Transverse colon (tissue), 4 donors: ENCODE measurements at regions not wholly inside any gene's neighbourhood (a gene's known extent, or its start where the extent isn't known, plus 50 kb on each side); places are given as distances from the start of the nearest gene placed in this dataset.

Experiments
- DNase-seq: peaks from one replicate; pipeline ENCODE4 v3.0.0-alpha.2; 2019
- H3K27ac ChIP-seq, 4 donors: fragments of 200-600 bp; sonication (generic); 2 replicates each; pipeline ENCODE4 v1.5.1; 2016 to 2018; ENCODE audit warnings: inconsistent platforms in 4 of 4
- H3K27me3 ChIP-seq: fragments of 200-600 bp; sonication (generic); 2 replicates; pipeline ENCODE4 v1.5.1; 2017; ENCODE audit warnings: inconsistent platforms
- H3K36me3 ChIP-seq, 4 donors: fragments of 200-600 bp; sonication (generic); 2 replicates each; pipeline ENCODE4 v1.5.1; 2017 to 2019; ENCODE audit warnings: inconsistent platforms in 4 of 4
- H3K4me1 ChIP-seq, 4 donors: fragments of 200-600 bp; sonication (generic); 2 replicates each; pipeline ENCODE4 v1.5.1; 2017 to 2020; ENCODE audit warnings: inconsistent platforms in 4 of 4
- H3K4me3 ChIP-seq, 4 donors: fragments of 200-600 bp; sonication (generic); 1 replicate in 1 of 4; 2 replicates in 3 of 4; pipeline versions ENCODE4 v1.5.1 to v1.6.1; 2017 to 2019; ENCODE audit warnings: inconsistent platforms in 4 of 4
- H3K9me3 ChIP-seq, 2 donors: fragments of 200-600 bp; sonication (generic); 2 replicates each; pipeline ENCODE4 v1.5.1; 2017 to 2019; ENCODE audit warnings: inconsistent platforms in 2 of 2
- CTCF ChIP-seq, 5 experiments: fragments of 200-600 bp in 3 of 5; fragments of 450-650 bp in 2 of 5; sonication (generic) in 3 of 5; IDR thresholded peaks; 1 replicate in 2 of 5; 2 replicates in 3 of 5; pipeline ENCODE4 v1.5.1; 2016 to 2017; ENCODE audit warnings: antibody characterized with exemption in 5 of 5, inconsistent platforms in 3 of 5, mild to moderate bottlenecking in 2 of 5, moderate library complexity in 1 of 5
- EP300 ChIP-seq: sonication (generic); formaldehyde crosslinking; IDR thresholded peaks from one replicate; pipeline ENCODE4 v1.6.1; 2017; ENCODE audit warnings: antibody characterized with exemption, low read depth
- POLR2A ChIP-seq: fragments of 450-650 bp; IDR thresholded peaks from one replicate; pipeline ENCODE4 v1.6.1; 2016; ENCODE audit warnings: antibody characterized with exemption, mild to moderate bottlenecking, moderate library complexity
- POLR2AphosphoS5 ChIP-seq, 3 donors: sonication (generic); formaldehyde crosslinking; IDR thresholded peaks; one replicate each; pipeline ENCODE4 v1.6.1; 2016; ENCODE audit warnings: antibody characterized with exemption in 3 of 3
- WGBS, 2 donors: methylation state at CpG; one replicate each; pipeline ENCODE4 v1.1.5; 2018; ENCODE audit warnings: low coverage in 1 of 2; 5-methylcytosine and 5-hydroxymethylcytosine counted together
- in situ Hi-C, 4 donors: fragments of 200-750 bp; cut with MboI; loops; one replicate each; pipeline versions ENCODE4 v1.15.0 to v1.15.1; 2017; ENCODE audit warnings: low sequenced_read_pairs in 3 of 4, low pct_ligation_motif_present in 1 of 4, low pct_unique_long_range_greater_than_20kb in 1 of 4
- intact Hi-C: fragments of 100-400 bp; cut with DNase I; formaldehyde crosslinking; loops from one replicate; pipeline ENCODE4 v1.15.1; 2023; ENCODE audit warnings: low total_unique reads

GRCh38 chr3:31384117-31384516, 148.6 kb upstream of the STT3B start:
- no peak for TF ChIP-seq EP300
- no peak for TF ChIP-seq POLR2AphosphoS5 (IDR thresholded peaks at IDR 0.05)
- TF ChIP-seq POLR2A = no peak
- TF ChIP-seq CTCF (IDR thresholded peaks at IDR 0.05) = no peak
- H3K27ac ChIP-seq = no peak overlapping the region
- intact Hi-C loops = no loop called here
- H3K4me3 ChIP-seq = no peak overlapping the region
- WGBS, 2 donors = 89 to 90% methylated on average over 1 of the region's 1 CpG
- DNase-seq = no peak
- H3K27me3 ChIP-seq = no peaks in the 10 kb centered on the region
- in situ Hi-C loops = no loop called here
- H3K36me3 ChIP-seq = no peaks in the 10 kb centered on the region
- H3K4me1 ChIP-seq = no peaks in the 10 kb centered on the region
- no peaks in the 10 kb centered on the region for H3K9me3 ChIP-seq

- no peaks in the 10 kb centered on the region for H3K4me1 ChIP-seq
- H3K27ac ChIP-seq = no peak overlapping the region
- intact Hi-C loops (no loop called here), in situ Hi-C loops (no loop called here)
- H3K4me3 ChIP-seq = no peak overlapping the region
- TF ChIP-seq EP300 = no peak
- TF ChIP-seq POLR2AphosphoS5 (IDR thresholded peaks at IDR 0.05) = no peak
- TF ChIP-seq CTCF (IDR thresholded peaks at IDR 0.05) = no peak
- TF ChIP-seq POLR2A = no peak
- H3K27me3 ChIP-seq = no peaks in the 10 kb centered on the region
- DNase-seq = no peak
- H3K9me3 ChIP-seq = no peaks in the 10 kb centered on the region
- WGBS, 2 donors = 64 to 79% methylated on average over 1 of the region's 1 CpG
- H3K36me3 ChIP-seq = no peaks in the 10 kb centered on the region
These were observed 142.8 kb upstream of the STT3B start for GRCh38 chr3:31389939-31390338.

- Histone ChIP-seq H3K9me3 (no peaks in the 10 kb centered on the region), H3K27ac (no peak overlapping the region), H3K4me3 (no peak overlapping the region), H3K27me3 (no peaks in the 10 kb centered on the region), H3K36me3 (no peaks in the 10 kb centered on the region), H3K4me1 (no peaks in the 10 kb centered on the region)
- intact Hi-C loops = no loop called here
- 93 to 96% methylated on average over 2 of the region's 2 CpGs for WGBS, 2 donors
- DNase-seq = no peak
- in situ Hi-C loops = no loop called here
- TF ChIP-seq CTCF (IDR thresholded peaks at IDR 0.05) (no peak), EP300 (no peak), POLR2A (no peak), POLR2AphosphoS5 (IDR thresholded peaks at IDR 0.05) (no peak)
These were observed 142.3 kb upstream of the STT3B start for GRCh38 chr3:31390466-31390865.

GRCh38 chr3:31391150-31391549, 141.6 kb upstream of the STT3B start:
- Histone ChIP-seq H3K9me3 (no peaks in the 10 kb centered on the region), H3K4me3 (no peak overlapping the region), H3K36me3 (no peaks in the 10 kb centered on the region), H3K27me3 (no peaks in the 10 kb centered on the region), H3K4me1 (no peaks in the 10 kb centered on the region), H3K27ac (no peak overlapping the region)
- no peak for DNase-seq
- intact Hi-C loops = no loop called here
- in situ Hi-C loops = no loop called here
- WGBS, 2 donors = 80% methylated on average over 3 of the region's 3 CpGs; no CpG with 5 or more reads in 1 of the 2 donors
- TF ChIP-seq POLR2AphosphoS5 (IDR thresholded peaks at IDR 0.05) (no peak), POLR2A (no peak), CTCF (IDR thresholded peaks at IDR 0.05) (no peak), EP300 (no peak)
